Dedifferentiated amniotic fluid mesenchymal stem cell (primary cell): ENCODE measurements at regions not wholly inside any gene's neighbourhood (a gene's known extent, or its start where the extent isn't known, plus 50 kb on each side); places are given as distances from the start of the nearest gene placed in this dataset.
A peak's percentile ranks its signal among the peaks of the same experiment; 100 is the strongest.
"Not testable (repeated sequence)": the region's sequence is repeated elsewhere in the genome, so short reads cannot be mapped to it uniquely, and the experiment has no call there.

Experiments
- DNase-seq: peaks from one replicate; pipeline ENCODE4 v3.0.0-alpha.2; 2016; ENCODE audit errors: extremely low spot score

DNA sequence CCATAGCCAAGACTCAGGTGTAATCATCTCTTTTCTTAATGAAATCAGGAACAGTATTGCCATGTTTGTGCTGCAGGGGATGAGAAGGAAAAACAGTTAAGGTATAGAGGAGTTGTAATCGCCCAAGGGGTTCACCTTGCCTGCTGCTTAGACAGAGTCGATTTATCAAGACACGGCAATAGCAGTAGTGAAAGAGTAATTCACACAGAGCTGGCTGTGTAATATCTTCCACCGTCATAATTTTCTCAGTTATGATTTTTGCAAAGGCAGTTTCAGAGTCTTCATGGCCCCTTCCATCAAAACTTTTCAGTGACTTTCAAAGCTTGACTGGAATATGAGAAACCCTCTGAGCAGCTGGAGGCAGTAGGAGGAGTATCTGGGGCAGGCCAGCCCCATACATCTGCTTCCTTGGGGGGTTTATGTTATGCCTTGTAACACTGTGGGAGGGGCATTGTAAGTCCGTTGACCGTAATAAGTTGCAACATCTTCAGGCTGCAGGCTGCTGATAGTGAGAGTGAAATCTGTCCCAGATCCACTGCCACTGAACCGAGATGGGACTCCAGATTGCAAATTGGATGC, 605.4 kb downstream of the RPIA start:
- not testable (repeated sequence) for DNase-seq

DNA sequence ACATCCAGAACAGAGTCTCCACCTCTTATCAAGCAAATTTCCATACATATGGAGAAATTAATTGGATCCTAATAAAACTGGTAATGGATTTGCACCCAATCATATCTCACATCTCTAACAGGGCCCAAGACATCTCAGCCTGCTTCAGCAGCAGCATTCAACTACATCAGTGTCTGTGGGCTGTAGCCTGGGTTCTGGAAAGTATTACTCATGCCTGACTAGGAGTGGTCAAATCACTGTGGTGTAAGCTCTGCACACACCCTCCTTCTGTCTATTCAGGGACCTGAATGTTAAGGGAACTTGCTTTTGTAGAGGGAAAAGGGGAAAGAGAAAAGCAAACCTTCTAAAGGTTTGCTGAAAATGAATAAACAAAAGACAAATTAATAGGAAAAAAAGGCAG, 607.7 kb downstream of the RPIA start:
- not testable (repeated sequence) for DNase-seq

DNA sequence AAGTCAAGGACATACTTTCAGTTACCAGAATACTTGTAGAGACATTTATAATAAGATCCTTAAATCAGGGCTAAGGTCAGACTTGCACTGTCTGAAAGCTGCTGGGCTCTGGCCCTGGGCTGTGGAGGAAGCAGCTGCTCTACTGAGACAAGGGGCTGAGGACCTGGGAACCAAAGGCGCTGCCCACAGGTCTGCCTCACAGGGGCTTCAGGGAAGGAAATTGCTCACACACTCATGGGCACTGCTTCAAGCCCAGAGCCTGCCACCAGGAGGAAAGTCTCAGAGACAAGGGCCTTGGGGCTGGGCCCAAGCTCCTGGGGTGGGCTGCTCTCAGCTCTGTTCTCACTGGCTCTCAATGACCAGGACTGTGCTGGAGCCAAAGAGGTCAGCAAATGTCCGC, 614.1 kb downstream of the RPIA start:
- DNase-seq: not testable (repeated sequence)

DNA sequence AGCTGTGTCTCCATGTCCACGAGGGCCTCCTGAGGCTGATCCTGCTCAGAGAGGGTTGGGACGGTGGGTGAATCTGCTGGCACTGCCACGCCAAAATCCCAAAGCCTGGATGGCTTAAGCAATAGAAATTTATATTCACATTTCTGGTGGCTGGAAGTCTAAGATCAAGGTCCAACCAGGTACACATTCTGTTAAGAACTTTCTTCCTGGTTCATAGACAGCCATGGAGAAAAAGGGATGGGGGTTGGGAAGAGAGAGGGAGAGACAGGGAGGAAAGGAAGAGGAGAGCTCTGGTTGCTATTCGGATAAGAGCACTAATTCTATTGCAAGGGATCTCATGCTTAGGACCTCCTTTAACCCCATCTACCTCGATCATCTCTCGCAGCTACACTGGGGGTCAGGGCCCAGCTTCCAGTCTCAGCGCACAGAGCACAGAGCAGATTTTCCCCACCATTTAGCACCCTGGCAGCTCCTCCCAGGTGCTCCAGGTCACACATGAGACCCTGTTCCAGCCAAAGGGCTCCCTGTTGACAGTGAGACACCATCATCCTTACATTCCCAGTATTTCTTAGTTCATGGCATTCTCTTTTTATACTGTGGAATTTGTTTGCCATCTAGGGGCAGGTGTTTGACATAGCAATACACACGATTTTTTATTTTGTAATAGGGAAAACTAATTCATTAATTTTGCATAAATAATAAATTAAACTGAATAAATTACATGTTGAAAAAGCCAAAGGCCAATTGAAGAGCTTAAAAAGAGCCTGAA, 615.6 kb downstream of the RPIA start:
- not testable (repeated sequence) for DNase-seq

DNA sequence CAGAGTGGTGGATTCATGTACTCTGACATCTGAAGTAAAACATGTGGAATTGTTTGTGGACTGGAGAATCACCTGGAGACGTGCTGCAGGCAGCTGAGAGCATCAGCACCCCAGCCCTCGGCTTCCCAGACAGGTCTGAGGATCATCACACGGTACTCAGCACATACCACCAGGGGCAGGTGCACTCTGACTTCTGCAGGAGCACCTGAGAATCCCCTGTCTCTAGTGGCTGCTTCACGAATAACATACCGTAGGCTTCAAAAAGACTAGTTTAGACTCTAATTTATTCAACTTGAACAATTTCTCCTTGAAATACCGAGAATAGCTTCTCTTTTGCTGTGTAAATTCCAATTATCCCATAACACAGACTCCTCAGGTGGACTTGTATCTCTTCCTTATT, 627.5 kb downstream of the RPIA start:
- DNase-seq: not testable (repeated sequence)

DNA sequence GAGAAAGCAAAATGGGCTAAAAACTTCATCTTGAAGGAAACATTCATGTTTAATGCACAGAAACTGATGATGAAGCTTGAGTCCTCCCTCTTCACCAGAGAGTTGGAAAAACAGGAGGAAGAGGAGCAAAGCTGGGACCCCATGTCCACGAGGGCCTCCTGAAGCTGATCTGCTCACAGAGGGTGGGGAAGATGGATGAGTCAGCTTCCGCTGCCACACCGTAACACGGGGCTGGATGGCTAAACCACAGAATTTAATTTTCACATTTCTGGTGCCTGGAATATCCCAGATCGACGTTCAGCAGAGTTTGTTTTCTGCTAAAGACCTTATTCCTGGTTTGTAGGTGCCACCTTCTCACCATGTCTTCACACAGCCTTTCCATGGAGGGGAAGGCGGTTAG, 634.4 kb downstream of the RPIA start:
- not testable (repeated sequence) for DNase-seq

DNA sequence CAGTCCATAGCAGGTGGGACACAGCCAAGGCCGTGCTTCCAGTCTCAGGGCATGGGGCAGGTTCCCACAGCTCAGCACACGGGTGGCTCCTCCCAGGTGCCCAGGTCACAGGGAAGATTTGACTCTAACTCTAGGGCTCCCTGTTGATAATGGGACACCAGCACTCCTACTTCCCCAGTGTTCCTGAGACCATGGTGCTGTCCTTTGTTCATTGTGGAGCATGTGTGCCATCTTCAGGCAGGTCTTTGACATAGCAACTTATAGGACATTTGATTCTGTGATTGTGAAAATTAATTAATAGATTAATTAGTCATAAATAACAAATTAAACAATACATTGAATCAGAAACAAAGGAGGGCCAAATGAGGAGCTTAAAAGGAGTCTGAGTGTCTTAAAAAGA, 635.0 kb downstream of the RPIA start:
- DNase-seq: peak; percentile 9

DNA sequence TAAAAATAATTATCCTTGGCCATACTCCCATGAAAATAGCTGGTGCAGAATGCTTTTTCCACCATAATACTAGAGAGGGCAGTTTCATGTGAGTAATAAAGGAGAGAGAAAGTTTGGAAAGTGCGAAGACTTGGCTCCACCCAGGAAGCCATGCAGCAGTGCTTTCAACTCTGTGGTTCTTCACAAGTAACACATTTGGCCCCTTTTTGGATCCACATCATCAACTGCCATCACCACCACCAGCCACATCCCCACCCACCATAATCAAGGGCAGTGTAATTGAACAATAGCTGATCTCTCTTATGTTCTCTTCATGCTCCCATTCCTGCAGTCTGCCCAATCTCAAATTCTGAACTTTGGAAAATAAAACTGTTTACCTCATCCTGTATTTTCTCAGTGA, 637.3 kb downstream of the RPIA start:
- DNase-seq: not testable (repeated sequence)
